PC-9 (cell line): ENCODE measurements at regions not wholly inside any gene's neighbourhood (a gene's known extent, or its start where the extent isn't known, plus 50 kb on each side); places are given as distances from the start of the nearest gene placed in this dataset.

Source experiments
- CTCF ChIP-seq: fragments of 200-600 bp; sonication (generic); conservative IDR thresholded peaks from 2 replicates; pipeline ENCODE4 v1.6.1; 2017; ENCODE audit warnings: mixed run types, antibody characterized with exemption, mild to moderate bottlenecking, moderate library complexity
- EZH2 ChIP-seq: fragments of 200-600 bp; sonication (generic); IDR thresholded peaks from 2 replicates; pipeline ENCODE4 v1.8.0; 2017; ENCODE audit warnings: antibody characterized with exemption, low read depth

- TF ChIP-seq EZH2, result no peak
- TF ChIP-seq CTCF, result no peak
Observed at GRCh38 chr4:119971431-119972084, 95.1 kb downstream of the MAD2L1 start.
